HG03378 (cell line): ENCODE measurements at regions not wholly inside any gene's neighbourhood (a gene's known extent, or its start where the extent isn't known, plus 50 kb on each side); places are given as distances from the start of the nearest gene placed in this dataset.

Experiments
- ATAC-seq: cut with Tn5 transposase; IDR thresholded peaks from one replicate; pipeline ENCODE4 v1.9.1; 2021; ENCODE audit warnings: mild to moderate bottlenecking, moderate library complexity; ENCODE audit not compliant: unreplicated experiment

GRCh38 chr3:23663661-23664186 is 142.0 kb upstream of the UBE2E1 start:
- ATAC-seq: no peak

GRCh38 chr3:23664459-23664858 is 141.3 kb upstream of the UBE2E1 start:
- ATAC-seq: no peak

DNA sequence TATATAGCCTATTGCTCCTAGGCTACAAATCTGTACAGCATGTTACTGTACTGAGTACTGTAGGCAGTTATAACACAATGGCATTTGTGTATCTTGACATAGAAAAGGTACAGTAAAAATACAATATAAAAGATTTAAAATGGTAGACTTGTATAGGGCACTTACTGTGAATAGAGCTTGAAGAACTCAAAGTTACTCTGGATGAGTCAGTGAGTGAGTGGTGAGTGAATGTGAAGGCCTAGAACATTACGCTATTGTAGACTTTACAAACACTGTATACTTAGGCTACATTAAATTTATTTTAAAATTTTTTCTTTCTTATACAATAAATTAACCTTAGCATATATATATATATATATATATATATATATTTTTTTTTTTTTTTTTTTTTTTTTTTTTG is 140.0 kb upstream of the UBE2E1 start:
- ATAC-seq: no peak

- no peak for ATAC-seq
These were observed 138.9 kb upstream of the UBE2E1 start for GRCh38 chr3:23666818-23667217.

- no peak for ATAC-seq
These were observed 138.0 kb upstream of the UBE2E1 start for GRCh38 chr3:23667536-23668429.

- no peak for ATAC-seq
These were observed 137.3 kb upstream of the UBE2E1 start for GRCh38 chr3:23668430-23668904.

- ATAC-seq: no peak
These were observed 136.1 kb upstream of the UBE2E1 start for GRCh38 chr3:23669541-23670255.

DNA sequence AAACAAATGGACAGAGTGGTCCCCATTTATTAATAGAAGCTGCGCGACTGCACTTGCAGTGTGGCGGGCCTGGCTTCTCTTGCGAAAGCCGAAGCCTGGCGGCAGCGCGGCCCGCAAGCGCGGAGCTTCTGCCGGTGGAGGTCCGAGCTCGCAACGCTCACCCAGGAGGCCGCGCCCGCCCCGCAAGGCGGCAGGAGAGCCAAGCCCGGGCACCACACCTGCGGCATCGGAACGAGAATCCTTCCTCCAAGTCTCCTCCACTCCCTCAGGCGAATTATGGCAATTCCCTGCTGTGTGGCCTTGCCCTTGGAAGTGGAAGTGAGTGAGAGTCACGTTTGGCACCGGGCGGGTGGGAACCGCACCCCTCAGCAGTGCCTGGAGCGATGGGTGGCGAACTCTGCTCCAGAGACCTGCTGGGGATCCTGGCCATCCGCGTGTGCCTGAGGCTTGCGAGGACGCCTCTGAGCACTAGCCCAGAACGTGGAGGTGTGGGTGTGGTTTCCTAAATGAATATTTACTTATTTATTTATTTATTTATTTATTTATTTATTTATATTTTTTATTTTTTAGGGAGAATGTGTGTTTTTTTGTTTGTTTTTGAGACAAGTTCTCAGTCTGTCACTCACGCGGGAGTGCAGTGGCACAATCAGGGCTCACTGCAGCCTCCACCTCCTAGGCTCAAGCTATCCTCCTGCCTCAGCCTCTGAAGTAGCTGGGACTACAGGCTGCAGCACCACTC is 133.7 kb upstream of the UBE2E1 start:
- ATAC-seq: no peak

DNA sequence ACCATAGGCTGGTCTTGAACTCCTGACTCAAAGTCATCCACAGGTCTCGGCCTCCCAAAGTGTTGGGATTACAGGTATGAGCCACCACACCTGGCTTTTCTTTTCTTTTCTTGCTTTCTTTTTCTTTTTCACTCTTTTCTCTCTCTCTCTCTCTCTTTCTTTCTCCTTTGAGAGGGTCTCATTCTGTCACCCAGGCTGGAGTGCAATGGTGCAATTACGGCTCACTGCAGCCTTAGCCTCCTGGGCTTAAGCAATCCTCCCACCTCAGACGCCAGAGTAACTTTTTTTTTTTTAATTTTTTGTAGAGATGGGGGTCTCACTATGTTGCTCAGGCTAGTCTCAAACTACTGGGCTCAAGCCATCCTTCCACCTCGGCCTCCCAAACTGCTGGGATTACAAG is 133.1 kb upstream of the UBE2E1 start:
- ATAC-seq: no peak

DNA sequence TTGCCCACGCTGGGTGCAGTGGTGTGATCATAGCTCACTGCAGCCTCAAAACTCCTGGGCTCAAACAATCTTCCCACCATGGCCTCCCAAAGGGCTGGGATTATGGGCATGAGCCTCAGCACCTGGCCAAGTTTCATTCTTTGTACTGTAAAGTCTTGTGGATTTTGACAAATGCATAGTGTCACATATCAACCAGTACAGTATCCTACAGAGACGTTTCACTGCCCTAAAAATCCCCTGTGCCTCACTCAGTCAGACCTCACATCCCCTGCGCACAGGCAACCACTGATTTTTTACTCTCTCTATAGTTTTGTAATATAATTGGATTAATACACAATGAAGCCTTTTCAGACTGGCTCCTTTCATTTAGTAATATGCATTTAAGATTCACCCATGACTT is 130.7 kb upstream of the UBE2E1 start:
- ATAC-seq: no peak

- ATAC-seq: no peak
These were observed 129.7 kb upstream of the UBE2E1 start for GRCh38 chr3:23676093-23676492.

- ATAC-seq: no peak
These were observed 123.1 kb upstream of the UBE2E1 start for GRCh38 chr3:23682646-23683045.

DNA sequence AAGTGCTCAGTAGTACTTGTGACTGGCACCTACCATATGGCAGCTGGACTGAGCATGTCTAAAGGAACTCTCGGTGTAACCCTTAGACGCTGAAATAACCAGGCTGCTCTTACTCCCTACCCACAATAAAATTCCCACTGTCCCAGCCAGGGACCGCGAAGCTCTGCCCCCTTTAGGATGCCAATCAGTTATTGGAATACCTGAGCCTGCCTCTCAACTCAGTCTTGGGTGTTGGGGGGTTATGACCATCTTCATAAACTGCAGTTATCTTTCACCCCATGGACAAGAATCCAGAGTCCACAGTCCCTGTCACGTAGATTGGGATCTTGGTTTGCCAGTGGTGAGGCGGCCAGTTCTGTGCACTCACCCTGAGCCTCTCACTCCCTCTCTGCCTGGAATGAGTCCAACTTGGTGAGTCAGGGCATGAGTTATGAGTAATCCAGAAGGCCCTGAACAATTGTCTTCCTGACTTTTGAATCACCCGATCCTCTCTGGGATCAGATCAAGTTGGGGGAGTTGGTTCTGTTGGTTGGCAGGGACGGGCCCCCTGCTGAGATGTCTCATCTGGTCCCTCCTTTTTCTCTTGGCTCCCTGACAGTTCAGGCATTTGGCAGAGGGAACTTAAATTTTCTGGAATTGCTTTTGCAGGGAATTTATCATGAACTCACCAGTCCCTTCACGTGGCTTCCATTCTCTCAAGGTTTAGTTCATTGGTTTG is 120.1 kb upstream of the UBE2E1 start:
- no peak for ATAC-seq

GRCh38 chr3:23686519-23686918 is 119.2 kb upstream of the UBE2E1 start:
- no peak for ATAC-seq

DNA sequence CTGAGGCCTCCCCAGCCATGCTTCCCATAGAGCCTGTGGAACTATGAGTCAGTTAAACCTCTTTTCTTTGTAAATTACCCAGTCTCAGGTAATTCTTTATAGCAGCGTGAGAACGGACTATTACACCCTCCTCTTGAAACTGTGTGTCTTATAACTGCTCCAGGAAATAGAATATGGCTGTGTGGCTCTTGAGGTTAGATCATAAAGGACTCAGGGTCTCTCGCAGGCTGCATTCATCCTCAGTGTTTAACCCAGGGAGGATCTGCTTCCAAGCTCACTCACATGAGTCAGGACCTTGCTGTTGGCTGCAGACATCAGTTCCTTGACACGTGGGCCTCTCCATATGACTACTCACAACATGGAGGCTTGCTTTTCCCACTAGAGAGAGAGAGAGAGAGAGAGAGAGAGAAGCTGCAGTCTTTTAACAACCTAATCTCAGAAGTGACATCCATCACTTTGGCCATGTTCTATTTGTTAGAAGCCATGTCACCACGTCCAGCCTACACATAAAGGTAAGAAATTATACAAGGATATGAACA is 114.3 kb upstream of the UBE2E1 start:
- no peak for ATAC-seq

DNA sequence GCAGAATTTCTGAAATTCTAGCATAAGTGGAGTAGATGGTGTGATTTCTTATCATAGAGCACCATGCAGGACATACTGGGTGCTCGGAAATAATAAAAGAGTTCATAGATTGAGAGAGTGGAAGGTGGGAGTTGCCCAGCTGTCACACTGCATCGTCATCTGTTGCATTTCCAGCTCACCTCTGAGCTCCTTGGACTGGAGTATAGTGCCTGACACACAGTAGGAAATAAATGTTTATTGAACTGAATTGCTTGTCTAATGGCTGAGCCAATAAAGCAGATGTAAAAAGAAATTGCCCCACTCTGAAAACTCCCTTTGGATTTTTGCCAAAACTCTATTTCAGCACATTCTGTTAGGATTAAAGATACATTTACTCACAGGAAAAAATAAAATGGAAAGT is 108.9 kb upstream of the UBE2E1 start:
- no peak for ATAC-seq

- no peak for ATAC-seq
These were observed 108.3 kb upstream of the UBE2E1 start for GRCh38 chr3:23697416-23697815.

DNA sequence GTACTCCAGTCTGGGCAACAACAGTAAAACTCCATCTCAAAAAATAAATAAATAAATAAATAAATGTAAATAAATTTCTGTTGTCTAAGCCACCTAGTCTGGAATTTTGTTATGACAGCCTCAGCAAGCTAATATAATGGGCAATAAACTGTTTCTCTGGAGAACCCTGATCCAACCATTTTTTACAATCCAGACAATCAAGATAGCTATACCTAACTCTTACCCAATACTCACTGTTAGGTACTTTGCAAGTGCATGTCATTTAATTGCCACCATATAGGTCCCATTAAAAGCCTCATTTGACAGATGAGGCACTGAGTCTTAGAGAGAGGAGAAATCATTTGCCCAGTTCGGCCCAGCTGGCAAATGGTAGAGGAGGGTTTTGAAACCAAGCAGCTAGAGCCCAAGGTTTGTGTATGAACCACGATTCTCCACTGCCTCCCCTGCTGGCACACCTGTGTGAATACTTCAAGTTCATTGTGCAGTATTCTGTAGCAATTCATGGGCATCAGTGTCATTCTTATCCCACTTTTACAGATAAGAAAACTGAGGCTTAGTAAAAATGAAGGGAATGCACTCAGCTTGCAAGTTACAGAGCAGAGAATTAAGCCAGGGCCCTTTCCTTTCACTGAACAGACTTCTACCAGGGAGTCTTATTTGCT is 107.0 kb upstream of the UBE2E1 start:
- ATAC-seq: no peak

GRCh38 chr3:23700616-23701015 is 105.1 kb upstream of the UBE2E1 start:
- no peak for ATAC-seq
